Epithelial cell of proximal tubule (primary cell): ENCODE measurements at regions not wholly inside any gene's neighbourhood (a gene's known extent, or its start where the extent isn't known, plus 50 kb on each side); places are given as distances from the start of the nearest gene placed in this dataset.
"Not testable (repeated sequence)": the region's sequence is repeated elsewhere in the genome, so short reads cannot be mapped to it uniquely, and the experiment has no call there.

ENCODE experiments used
- DNase-seq: peaks from one replicate; pipeline ENCODE4 v3.0.0-alpha.2; 2011; ENCODE audit warnings: low read depth
- H3K4me3 ChIP-seq: 2 replicates; pipeline ENCODE4 v1.5.1; 2011; ENCODE audit warnings: low read depth, mild to moderate bottlenecking, low read length
- CTCF ChIP-seq: conservative IDR thresholded peaks from 2 replicates; pipeline ENCODE4 v1.5.1; 2012; ENCODE audit warnings: low read depth, mild to moderate bottlenecking, low read length

DNA sequence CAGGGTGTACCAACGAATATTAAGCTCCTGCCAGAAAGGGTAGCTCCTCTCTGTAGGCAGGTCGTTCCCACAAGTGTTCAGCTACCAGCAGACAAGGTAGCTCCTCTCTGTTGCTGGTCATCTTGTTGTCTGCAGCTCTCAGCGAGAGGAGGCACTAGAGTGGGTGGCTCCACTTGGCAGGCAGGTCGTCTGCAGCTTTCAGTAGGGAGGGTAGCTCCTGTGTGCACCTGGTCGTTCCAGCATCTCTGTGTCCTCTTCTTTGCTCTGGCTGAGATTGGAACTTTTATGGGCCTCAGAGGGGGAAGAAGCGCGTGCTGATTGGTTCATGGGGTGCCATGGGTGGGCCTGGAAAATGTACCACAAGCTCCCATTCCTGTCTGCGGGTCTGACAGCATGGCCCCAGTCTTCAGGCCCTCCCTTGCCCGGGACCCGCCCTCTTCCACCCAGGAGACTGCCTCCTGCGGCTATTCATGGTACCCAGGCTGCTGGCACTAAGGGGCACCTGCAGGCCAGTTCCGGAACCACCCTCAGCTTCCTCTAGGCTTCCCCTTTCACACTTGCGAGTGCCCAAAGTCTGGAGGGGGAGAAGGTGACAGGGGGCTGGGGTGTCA, 63.9 kb upstream of the CACNA2D1 start:
- no peak overlapping the region for H3K4me3 ChIP-seq
- DNase-seq, result no peak
- no peak for TF ChIP-seq CTCF

DNA sequence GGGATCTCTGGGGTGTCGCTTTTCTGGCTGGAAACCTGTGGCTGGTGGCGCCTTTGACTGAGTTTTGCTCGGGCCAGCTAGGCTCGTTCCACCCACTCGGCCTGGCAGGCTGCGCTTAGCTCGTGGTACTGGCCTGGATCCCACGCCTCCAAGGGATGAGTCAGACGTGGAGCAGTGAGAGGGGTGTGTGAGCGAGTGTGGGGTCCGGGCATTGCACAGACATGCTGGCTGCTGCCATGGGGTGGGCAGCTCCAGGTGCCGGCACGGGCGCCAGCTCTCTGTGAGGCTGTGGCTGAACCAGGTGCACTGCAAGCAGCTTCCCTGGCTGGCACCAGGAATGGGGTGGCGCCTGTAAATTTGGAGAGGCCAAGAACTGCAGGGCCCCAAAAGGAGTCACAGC, 63.1 kb upstream of the CACNA2D1 start:
- DNase-seq, result no peak
- no peak overlapping the region for H3K4me3 ChIP-seq
- no peak for TF ChIP-seq CTCF

- TF ChIP-seq CTCF, result no peak
- no peak for DNase-seq
- H3K4me3 ChIP-seq, result no peak overlapping the region
These were observed 62.6 kb upstream of the CACNA2D1 start for GRCh38 chr7:82506208-82506607.

DNA sequence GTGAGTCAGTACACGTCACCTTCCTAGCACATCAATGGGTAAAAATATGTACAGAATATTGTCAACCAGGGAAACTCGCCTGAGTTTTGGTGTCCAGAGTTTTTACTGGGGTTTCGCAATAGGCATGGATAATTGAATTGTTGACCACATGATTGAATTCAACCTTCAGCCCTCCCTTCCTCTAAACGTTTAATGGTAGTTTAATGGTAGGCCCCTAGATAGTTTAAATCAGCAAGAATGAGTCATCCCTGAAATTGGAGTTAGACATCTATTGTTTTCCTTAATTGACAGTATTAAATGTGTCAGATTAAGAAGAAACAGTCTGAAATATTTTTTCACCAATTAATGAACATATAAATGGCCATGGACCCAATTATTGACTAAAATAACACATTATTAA, 57.8 kb upstream of the CACNA2D1 start:
- no peak overlapping the region for H3K4me3 ChIP-seq
- no peak for TF ChIP-seq CTCF
- DNase-seq, result no peak

DNA sequence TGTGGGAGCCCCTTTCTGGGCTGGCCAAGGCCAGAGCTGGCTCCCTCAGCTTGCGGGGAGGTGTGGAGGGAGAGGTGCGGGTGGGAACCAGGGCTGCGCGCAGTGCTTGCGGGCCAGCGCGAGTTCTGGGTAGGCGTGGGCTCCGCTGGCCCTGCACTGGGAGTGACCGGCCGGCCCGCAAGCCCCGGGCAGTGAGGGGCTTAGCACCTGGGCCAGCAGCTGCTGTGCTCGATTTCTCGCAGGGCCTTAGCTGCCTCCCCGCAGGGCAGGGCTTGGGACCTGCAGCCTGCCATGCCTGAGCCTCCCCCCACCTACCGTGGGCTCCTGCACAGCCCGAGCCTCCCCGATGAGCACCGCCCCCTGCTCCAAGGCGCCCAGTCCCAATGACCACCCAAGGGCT, 56.0 kb upstream of the CACNA2D1 start:
- not testable (repeated sequence) for H3K4me3 ChIP-seq, DNase-seq

DNA sequence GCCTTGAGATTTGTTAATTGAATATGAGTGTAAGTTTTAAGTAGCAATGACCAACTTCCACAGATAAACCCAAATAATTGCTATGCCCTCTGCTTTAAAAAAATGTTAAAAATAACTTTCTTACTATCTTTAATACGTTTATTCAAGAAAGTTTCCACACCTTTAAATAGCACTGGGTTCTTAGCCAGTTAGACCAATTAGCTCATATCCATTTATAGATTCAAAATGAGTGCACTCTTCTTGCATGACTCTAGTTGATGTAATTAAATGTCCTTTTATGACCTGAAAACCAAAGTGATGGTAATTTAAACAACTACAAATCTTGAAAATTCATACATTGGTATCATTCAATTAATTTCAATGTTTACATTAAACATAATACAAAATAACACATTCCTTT, 50.8 kb upstream of the CACNA2D1 start:
- H3K4me3 ChIP-seq, result no peak overlapping the region
- no peak for DNase-seq
- TF ChIP-seq CTCF, result no peak
